ENCODE measurements at regions not wholly inside any gene's neighbourhood (a gene's known extent, or its start where the extent isn't known, plus 50 kb on each side); places are given as distances from the start of the nearest gene placed in this dataset.

DNA sequence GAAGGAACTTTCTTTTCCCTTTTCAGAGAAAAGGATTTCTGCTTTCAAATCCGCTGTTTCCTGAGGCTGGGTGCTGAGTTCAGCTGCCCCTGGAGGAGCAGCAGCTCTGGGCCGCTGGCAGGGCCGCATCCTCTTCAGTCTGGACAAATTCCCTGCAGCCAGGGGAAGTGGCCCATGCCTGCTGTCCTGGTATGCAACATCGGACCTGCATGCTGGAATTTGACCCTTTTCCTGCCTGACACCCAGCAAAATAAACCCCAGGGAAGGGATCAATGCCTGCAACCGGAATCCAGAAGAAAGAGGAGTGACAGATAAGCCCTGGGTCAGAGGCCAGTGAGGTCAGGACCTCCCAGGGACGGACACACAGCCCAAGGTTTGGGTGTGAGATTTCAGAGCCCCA, 54.1 kb upstream of the LINC01488 start:
- DNase-seq (ENCODE audit: low spot score in 2 of 2) (no peak), FAIRE-seq (no peak)

DNA sequence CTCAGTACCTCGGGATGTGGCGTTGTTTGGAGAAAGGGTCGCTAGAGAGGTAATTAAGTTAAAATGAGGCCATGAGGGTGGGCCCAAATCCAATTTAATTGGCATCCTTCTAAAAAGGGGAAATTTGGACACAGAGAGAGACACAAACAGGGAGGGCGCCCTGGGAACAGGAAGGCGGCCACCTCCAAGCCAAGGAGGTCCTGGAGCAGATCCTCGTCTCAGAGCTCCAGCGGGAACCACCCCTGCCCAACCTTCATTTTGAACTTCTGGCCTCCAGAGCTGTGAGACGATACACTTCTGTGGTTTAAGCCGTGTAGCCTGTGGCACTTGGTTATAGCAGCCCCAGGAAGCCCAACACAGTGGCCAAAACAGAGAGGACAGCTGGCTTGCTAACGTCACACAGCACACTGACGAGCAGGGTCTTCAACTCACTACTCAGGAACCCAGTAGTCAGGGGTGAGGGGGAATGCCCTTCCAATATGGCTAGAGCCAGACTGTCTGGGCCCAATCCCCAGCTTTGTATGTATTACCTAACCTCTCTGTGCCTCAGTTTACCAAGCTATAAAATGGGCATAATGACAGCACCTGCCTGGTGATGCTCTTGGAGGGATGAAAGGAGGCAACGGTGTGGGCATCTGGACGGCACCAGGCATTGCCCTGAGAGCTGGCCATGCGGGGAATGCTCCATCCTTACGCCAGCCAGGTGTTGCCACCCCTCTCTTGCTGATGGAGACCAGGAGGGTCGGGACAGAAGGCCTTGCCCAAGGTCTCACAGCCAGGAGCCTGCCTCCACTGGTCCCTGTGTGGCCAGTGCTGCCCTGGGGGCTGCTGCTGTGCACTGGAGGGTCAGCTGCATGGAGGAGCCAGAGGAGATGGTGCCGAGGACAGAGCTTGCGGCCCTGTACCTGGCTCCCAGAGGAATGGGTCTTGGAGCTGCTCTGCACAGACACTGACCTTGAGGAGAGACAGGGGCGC, 53.3 kb upstream of the LINC01488 start:
- no peak for FAIRE-seq

DNA sequence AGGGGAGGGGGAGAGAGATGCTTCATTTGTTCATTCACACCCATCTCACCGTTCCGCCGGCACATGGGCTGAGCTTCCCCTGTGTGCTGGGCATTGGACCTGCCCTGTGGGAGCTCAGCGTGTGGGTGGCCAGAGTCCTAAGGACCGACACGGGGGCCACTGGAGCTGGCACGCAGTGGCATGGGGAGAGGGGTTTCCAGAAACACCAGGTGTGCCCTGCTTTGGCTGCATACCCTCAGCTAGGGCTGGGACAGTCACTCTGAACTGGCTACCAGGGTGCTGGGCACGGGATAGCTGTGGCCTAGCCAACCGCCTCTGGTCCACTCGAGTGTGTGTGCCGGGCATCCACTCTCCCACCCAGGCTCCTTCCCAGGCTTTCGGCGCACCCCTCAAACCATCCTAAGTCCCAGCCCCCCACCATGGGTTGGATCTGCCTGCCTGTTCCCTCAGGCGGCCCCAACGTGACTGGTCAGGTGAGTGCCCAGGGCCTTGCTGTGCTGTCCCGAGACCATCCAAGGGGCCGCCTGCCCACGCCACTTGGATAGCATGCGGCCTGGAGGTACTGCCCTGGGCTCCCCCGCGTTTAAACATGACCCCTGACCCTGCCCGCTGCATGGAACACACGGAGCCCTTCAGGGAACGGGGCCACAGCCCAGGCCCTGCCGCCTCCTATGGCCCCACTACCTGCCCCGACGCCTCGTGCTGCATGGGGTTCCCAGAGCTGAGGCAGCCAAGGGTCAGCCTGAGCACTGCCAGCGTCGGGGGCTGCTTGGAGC, 51.6 kb upstream of the LINC01488 start:
- no peak for DNase-seq (ENCODE audit: low spot score in 2 of 2)

More for the DNA sequence above, 53.3 kb upstream of the LINC01488 start:
- no peak for DNase-seq (ENCODE audit: low spot score in 2 of 2)

DNA sequence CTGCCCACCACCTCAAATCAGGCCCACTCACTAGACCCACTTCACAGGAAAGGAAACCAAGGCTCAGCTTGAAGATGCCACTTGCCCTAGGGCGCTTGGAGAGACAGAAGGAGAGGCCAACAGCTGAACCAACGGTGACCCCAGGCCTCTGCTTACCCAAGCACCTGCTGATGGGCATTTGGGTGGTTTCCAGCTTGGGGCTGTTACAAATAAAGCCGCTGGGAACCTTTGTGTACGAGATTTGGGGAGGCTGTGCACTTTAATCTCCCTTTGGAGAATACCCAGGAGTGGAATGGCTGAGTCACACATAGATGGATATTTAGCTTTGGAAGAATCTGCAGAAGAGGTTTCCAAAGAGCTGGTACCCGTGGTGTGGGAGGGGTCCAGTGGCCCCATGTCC, 50.9 kb upstream of the LINC01488 start:
- DNase-seq (ENCODE audit: low spot score in 2 of 2), result no peak
- no peak for FAIRE-seq

More for the DNA sequence above, 51.6 kb upstream of the LINC01488 start:
- FAIRE-seq, result no peak

DNA sequence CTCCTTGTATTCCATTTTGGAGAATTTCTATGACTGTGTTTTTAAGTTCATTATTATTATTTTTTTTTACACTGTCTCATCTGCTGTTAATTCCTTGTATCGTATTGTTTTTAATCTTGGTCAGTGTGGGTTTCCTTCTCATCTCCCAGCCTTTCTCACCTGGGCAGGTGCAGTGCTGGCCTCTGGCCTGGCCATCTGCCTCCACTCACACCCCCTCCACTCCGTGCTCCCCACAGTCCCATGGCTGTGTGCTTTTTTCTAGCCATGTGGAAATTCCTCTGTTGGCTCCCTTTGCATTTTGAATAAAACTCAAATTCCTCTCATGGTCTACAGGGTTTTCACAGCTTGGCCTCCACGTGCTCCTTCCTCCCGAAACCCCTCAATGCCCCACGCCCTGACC, 50.3 kb upstream of the LINC01488 start:
- FAIRE-seq, result no peak
- no peak for DNase-seq (ENCODE audit: low spot score in 2 of 2)

All from frontal cortex (tissue), 3 donors.